Gastrocnemius medialis (tissue), 4 donors: ENCODE measurements at regions not wholly inside any gene's neighbourhood (a gene's known extent, or its start where the extent isn't known, plus 50 kb on each side); places are given as distances from the start of the nearest gene placed in this dataset.

Source experiments
- POLR2A ChIP-seq, 2 donors: fragments of 450-650 bp; IDR thresholded peaks; one replicate each; pipeline ENCODE4 v1.6.1; 2017; ENCODE audit warnings: antibody characterized with exemption in 2 of 2, mild to moderate bottlenecking in 2 of 2, moderate library complexity in 2 of 2
- TF ChIP-seq, protein P1 (sequence below), 5 experiments: fragments of 450-650 bp in 3 of 5; fragments of 200-600 bp in 2 of 5; sonication (generic) in 2 of 5; IDR thresholded peaks in 4 of 5; conservative IDR thresholded peaks in 1 of 5; 1 replicate in 4 of 5; 2 replicates in 1 of 5; pipeline ENCODE4 v1.5.1; 2016 to 2019; ENCODE audit warnings: antibody characterized with exemption in 5 of 5, mild to moderate bottlenecking in 3 of 5, moderate library complexity in 3 of 5

DNA sequence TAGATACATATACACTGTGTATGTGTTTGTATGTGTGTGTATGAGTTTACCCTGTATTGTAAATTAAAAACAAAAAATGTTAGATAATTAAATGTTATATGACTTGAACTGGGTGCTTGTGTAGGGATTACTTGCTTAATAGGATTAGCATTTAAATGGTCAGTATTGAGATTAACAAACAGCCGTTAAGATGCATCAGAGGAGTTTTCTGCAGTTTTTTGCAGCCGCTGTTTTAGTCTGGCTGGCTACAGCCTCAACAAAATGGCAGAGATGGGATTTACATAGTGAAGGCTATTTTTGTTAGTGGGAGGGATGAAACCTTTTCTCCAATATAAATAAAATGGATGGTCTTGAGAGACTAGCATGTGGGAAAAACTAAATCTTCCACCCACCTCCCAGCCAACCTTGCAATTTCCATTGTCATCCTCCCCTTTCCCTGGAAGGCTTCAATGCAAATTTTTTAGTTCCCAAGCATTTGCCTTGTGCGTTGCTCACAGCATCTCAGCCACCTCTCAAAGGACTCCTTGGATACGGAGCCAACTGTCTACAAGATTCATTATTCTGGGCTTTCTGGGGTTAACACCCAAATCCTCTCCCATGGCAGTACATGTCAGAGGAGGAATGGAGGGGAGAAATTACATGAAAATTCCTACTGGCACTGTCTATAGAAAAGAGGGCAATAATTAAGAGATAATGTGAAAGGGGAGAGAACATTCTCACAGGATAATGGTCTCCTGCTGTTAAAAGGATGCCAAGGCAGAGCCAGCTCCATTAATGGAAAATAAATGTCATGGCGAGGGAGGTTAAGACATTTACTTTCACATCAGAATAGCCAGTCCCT is 351.9 kb downstream of the CDH2 start:
- TF ChIP-seq, protein P1, sequence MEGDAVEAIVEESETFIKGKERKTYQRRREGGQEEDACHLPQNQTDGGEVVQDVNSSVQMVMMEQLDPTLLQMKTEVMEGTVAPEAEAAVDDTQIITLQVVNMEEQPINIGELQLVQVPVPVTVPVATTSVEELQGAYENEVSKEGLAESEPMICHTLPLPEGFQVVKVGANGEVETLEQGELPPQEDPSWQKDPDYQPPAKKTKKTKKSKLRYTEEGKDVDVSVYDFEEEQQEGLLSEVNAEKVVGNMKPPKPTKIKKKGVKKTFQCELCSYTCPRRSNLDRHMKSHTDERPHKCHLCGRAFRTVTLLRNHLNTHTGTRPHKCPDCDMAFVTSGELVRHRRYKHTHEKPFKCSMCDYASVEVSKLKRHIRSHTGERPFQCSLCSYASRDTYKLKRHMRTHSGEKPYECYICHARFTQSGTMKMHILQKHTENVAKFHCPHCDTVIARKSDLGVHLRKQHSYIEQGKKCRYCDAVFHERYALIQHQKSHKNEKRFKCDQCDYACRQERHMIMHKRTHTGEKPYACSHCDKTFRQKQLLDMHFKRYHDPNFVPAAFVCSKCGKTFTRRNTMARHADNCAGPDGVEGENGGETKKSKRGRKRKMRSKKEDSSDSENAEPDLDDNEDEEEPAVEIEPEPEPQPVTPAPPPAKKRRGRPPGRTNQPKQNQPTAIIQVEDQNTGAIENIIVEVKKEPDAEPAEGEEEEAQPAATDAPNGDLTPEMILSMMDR (IDR thresholded peaks at IDR 0.05 in 4 of 5, conservative IDR thresholded peaks at IDR 0.05 in 1 of 5), result no peak
- no peak for TF ChIP-seq POLR2A (IDR thresholded peaks at IDR 0.05)
